GM10248 (cell line): ENCODE measurements at regions not wholly inside any gene's neighbourhood (a gene's known extent, or its start where the extent isn't known, plus 50 kb on each side); places are given as distances from the start of the nearest gene placed in this dataset.

Experiments used
- CTCF ChIA-PET: fragments of 300-600 bp; sonication (Branson Sonifier 250); formaldehyde crosslinking; extraction: SDS; loops from one replicate; lab custom pipeline; 2021; ENCODE audit warnings: antibody characterized with exemption; lab: Yijun Ruan, JAX
- POLR2A ChIA-PET: fragments of 350-650 bp; sonication (Branson Sonifier 250); formaldehyde crosslinking; extraction: SDS; loops from one replicate; lab custom pipeline; 2020; ENCODE audit warnings: antibody characterized with exemption; lab: Yijun Ruan, JAX
- DNase-seq: peaks from one replicate; pipeline ENCODE4 v3.0.0; 2012; ENCODE audit errors: extremely low spot score
- CTCF ChIP-seq: IDR thresholded peaks from 2 replicates; pipeline ENCODE4 v1.5.1; 2012; ENCODE audit warnings: mild to moderate bottlenecking, low read depth; ENCODE audit errors: extremely low read depth, missing control alignments, control extremely low read depth

- no peak for TF ChIP-seq CTCF
Observed at GRCh38 chr5:111572561-111572960, 60.2 kb upstream of the STARD4 start.

GRCh38 chr5:111563031-111563822, 50.9 kb upstream of the STARD4 start:
- POLR2A ChIA-PET = no interaction called here
- TF ChIP-seq CTCF = no peak
- CTCF ChIA-PET = interaction anchor here (0.9 to 1.4 kb wide), 2 partner anchors 13 to 21 kb away, joined by 4 to 6 read pairs; no protein-coding TSS in a partner anchor
- no peak for DNase-seq

More at GRCh38 chr5:111572561-111572960, 60.2 kb upstream of the STARD4 start:
- DNase-seq = no peak
- POLR2A ChIA-PET = no interaction called here
- CTCF ChIA-PET = interaction anchor here (1.9 kb wide), 1 partner anchor 22 kb away, joined by 7 read pairs; no protein-coding TSS in a partner anchor

GRCh38 chr5:111562561-111562960, 50.2 kb upstream of the STARD4 start:
- TF ChIP-seq CTCF = no peak
- no peak for DNase-seq
- POLR2A ChIA-PET = no interaction called here
- CTCF ChIA-PET = interaction anchor here (0.9 to 1.4 kb wide), 3 partner anchors 9 to 22 kb away, joined by 3 to 6 read pairs (median 4); no protein-coding TSS in a partner anchor
